GM06990 (cell line): ENCODE measurements at regions not wholly inside any gene's neighbourhood (a gene's known extent, or its start where the extent isn't known, plus 50 kb on each side); places are given as distances from the start of the nearest gene placed in this dataset.

Source experiments
- DNase-seq: peaks from one replicate; pipeline ENCODE4 v3.0.0-alpha.2; 2011; ENCODE audit not compliant: insufficient read length; ENCODE audit errors: extremely low read depth
- H3K27me3 ChIP-seq: replicated peaks from 2 replicates; pipeline ENCODE4 v1.6.0; 2011; ENCODE audit warnings: low read length; ENCODE audit not compliant: control insufficient read depth, insufficient read depth
- H3K36me3 ChIP-seq: 2 replicates; pipeline ENCODE4 v1.5.1; 2011; ENCODE audit warnings: low read length; ENCODE audit not compliant: control insufficient read depth, insufficient read depth
- H3K4me3 ChIP-seq: replicated peaks from 2 replicates; pipeline ENCODE4 v1.5.1; 2011; ENCODE audit warnings: low read depth, mild to moderate bottlenecking, control low read depth, low read length
- CTCF ChIP-seq: IDR thresholded peaks from 2 replicates; pipeline ENCODE4 v1.5.1; 2011; ENCODE audit warnings: low read length, control low read depth, mild to moderate bottlenecking, inconsistent platforms; ENCODE audit not compliant: insufficient read depth, poor library complexity, severe bottlenecking

DNA sequence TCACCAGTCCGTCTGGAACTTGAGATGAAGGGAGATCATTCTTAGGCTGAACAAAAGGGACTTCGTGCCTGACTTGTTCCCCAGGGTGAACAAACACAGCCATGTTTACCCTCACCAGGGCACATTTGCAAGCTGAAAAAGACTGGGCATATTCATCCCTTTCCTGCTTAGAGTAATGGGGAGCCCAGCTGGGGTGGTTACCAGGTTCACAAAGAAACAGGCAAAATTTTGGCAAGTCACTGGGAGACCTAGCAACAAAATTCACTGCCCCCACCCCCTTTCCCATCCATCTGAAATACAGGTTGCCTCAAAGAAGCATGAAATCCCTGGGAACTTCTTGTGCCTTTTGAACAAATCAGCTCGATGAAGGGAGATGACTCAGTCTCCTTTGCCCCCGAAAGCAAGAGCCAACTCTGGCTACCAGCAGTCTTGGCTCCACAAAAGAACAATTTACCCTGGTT is 775.0 kb downstream of the SQOR start:
- no peak for TF ChIP-seq CTCF
- Histone ChIP-seq H3K27me3 (no peaks in the 10 kb centered on the region), H3K4me3 (no peak overlapping the region), H3K36me3 (no peaks in the 10 kb centered on the region)
- DNase-seq = no peak

GRCh38 chr15:46410705-46411104 is 775.9 kb downstream of the SQOR start:
- Histone ChIP-seq H3K36me3 (no peaks in the 10 kb centered on the region), H3K4me3 (no peak overlapping the region), H3K27me3 (no peaks in the 10 kb centered on the region)
- no peak for TF ChIP-seq CTCF
- no peak for DNase-seq

DNA sequence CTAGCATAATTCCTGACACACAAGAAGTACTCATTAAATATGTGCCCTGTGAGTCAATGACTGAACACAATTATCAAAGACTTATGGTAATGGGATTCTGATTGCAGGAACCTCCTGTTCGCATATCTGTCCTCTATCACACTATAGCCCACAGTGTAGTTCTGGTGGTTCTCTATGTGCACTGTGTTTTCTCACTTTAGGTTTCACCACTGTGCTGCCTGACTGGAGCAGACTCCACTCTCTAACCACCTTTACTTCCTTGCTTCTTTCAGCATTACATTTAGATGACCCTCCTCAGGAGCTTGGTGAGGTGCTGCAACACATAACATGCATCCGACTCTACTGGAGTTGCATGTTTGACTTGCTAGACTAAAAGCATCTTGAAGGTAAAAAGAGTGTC is 777.1 kb downstream of the SQOR start:
- Histone ChIP-seq H3K4me3 (no peak overlapping the region), H3K36me3 (no peaks in the 10 kb centered on the region), H3K27me3 (no peaks in the 10 kb centered on the region)
- TF ChIP-seq CTCF = no peak
- no peak for DNase-seq

- Histone ChIP-seq H3K27me3 (no peaks in the 10 kb centered on the region), H3K4me3 (no peak overlapping the region), H3K36me3 (no peaks in the 10 kb centered on the region)
- TF ChIP-seq CTCF = no peak
- DNase-seq = no peak
Measured at GRCh38 chr15:46413799-46414198, 779.0 kb downstream of the SQOR start.

DNA sequence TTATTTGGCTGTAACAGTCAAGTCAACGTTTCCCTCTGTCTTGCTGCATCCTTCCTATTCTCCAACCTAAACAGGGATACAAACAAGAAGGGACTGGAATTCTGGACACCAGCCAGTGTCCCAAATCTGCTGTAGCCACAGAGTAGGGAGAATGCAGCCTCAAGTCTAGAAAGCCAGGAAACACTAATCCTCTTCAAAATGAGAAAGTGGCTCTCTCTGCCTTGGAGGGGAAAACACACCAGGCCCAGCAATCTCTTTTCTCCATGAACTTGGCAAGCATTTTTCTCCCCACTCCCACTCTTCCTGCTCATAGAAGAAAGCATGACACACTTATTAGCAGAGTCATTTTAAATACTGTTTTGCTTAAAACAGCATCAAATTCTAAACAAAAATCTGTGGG is 781.7 kb downstream of the SQOR start:
- no peaks in the 10 kb centered on the region for H3K36me3 ChIP-seq
- H3K4me3 ChIP-seq = no peak overlapping the region
- no peak for DNase-seq
- H3K27me3 ChIP-seq = no peaks in the 10 kb centered on the region
- no peak for TF ChIP-seq CTCF

GRCh38 chr15:46420990-46421389 is 786.2 kb downstream of the SQOR start:
- no peaks in the 10 kb centered on the region for H3K27me3 ChIP-seq
- H3K4me3 ChIP-seq = no peak overlapping the region
- DNase-seq = no peak
- H3K36me3 ChIP-seq = no peaks in the 10 kb centered on the region
- no peak for TF ChIP-seq CTCF
